ENCODE measurements at regions not wholly inside any gene's neighbourhood (a gene's known extent, or its start where the extent isn't known, plus 50 kb on each side); places are given as distances from the start of the nearest gene placed in this dataset.
"Not testable (repeated sequence)": the region's sequence is repeated elsewhere in the genome, so short reads cannot be mapped to it uniquely, and the experiment has no call there.

DNA sequence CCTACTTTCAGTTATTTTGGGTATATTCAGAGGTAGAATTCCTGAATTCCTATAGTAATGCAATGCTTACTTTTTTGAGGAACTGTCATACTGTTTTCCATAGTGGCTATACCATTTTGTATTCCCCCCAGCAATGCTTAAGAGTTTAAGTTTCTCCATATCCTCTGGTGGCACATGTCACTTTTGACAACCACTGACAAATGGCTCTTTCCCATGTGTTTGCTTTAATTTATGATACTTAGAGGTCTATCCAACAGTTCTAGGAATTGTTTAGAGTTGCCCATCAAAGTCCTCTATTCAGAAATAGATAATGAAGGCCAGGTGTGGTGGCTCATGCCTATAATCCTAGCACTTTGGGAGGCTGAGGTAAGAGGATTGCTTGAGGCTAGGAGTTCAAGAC lies 128.9 kb upstream of the CFAP20DC start:
- DNase-seq, result no peak
- ATAC-seq, result no peak
- no peak overlapping the region for H3K27ac Mint-ChIP-seq
- no peaks in the 10 kb centered on the region for H3K9me3 Mint-ChIP-seq (ENCODE audit: insufficient read depth)
- peaks cover 4% of the 10 kb centered on the region for H3K27me3 Mint-ChIP-seq (ENCODE audit: low read depth)
- no peaks in the 10 kb centered on the region for H3K36me3 Mint-ChIP-seq (ENCODE audit: low read depth)
- ChIA-PET POLR2A (no interaction called here), CTCF (no interaction called here)
- no peak overlapping the region for H3K4me3 Mint-ChIP-seq
- no peaks in the 10 kb centered on the region for H3K4me1 Mint-ChIP-seq (ENCODE audit: low read depth)

DNA sequence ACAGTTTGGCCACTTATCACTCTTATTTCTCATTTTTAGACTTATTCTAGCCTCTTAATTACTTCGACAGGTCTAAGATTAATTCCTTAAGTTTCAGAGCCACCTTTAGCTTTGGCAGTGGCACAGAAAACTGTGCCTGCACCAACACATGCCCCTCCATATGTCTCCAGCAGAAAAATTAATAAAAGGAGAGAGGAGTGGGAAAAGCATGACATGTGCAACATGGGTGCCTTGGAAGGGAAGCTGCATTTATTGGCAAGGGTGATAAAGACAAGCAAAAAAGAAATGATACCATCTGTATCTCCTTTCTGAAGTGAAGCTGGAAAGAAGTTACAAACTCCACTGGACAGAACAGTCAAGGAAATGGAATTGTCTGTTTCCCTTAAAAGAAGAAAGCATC lies 121.7 kb upstream of the CFAP20DC start:
- Mint-ChIP-seq H3K9me3 (ENCODE audit: insufficient read depth) (no peaks in the 10 kb centered on the region), H3K4me1 (ENCODE audit: low read depth) (no peaks in the 10 kb centered on the region), H3K36me3 (ENCODE audit: low read depth) (no peaks in the 10 kb centered on the region), H3K27me3 (ENCODE audit: low read depth) (peaks cover 4% of the 10 kb centered on the region), H3K4me3 (no peak overlapping the region), H3K27ac (no peak overlapping the region)
- ChIA-PET CTCF (no interaction called here), POLR2A (no interaction called here)
- no peak for DNase-seq
- no peak for ATAC-seq

DNA sequence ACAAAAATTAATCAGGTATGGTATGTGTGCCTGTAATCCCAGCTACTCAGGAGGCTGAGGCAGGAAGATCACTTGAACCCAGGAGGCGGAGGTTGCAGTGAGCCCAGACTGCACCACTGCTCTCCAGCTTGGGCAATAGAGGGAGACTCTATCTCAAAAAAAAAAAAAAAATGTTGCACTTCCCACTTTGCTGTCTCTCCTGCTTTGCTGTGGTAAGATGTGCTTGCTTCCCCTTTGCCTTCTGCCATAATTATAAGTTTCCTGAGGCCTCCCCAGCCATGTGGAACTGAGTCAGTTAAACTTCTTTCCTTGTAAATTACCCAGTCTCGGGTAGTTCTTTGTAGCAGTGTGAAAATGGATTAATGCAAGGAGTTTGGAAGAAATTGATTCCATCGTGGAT lies 120.3 kb upstream of the CFAP20DC start:
- H3K4me1 Mint-ChIP-seq (ENCODE audit: low read depth); H3K9me3 Mint-ChIP-seq (ENCODE audit: insufficient read depth); POLR2A ChIA-PET; CTCF ChIA-PET; H3K4me3 Mint-ChIP-seq; H3K36me3 Mint-ChIP-seq (ENCODE audit: low read depth); H3K27ac Mint-ChIP-seq; H3K27me3 Mint-ChIP-seq (ENCODE audit: low read depth); DNase-seq; ATAC-seq: not testable (repeated sequence)

DNA sequence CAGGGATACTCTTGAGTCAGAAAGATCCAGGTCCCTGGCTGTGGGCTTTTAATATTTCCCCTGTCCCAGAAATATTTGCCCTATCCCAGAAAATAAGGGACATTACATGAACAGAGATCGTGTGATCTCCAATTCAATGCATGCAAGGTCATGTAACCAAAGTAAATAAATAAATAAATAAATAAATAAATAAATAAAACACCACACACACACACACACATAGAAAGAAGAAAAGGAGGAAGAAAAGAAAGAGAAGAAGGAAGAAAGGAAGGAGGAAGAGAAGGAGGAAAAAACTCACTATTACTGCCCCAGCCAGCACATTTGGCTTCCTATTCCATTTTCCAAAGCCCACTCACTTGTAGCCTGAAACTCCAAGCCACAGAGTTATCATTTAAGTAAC lies 117.9 kb upstream of the CFAP20DC start:
- H3K9me3 Mint-ChIP-seq (ENCODE audit: insufficient read depth), result no peaks in the 10 kb centered on the region

DNA sequence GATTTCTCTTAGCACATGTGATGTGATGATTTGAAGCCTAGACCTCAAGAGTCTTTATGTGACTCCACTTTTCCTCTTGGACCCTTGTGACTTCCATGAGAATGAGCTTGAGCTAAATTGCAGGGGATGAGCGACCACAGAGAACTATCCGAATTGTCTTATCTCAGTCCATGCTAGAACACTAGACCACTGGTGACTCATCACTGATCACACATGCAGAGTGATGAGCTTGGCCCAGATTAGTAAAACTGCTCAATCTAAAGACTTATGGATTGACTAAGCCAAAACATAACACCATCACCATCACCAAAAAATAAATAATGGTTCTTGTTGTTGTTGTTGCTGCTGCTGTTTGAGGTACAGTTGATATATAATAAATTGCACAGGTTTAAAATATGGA lies 114.1 kb upstream of the CFAP20DC start:
- POLR2A ChIA-PET, result no interaction called here
- no peak for ATAC-seq

More for the DNA sequence above, 117.9 kb upstream of the CFAP20DC start:
- H3K36me3 Mint-ChIP-seq (ENCODE audit: low read depth), result no peaks in the 10 kb centered on the region
- CTCF ChIA-PET, result no interaction called here
- H3K4me3 Mint-ChIP-seq, result no peak overlapping the region
- POLR2A ChIA-PET, result no interaction called here
- no peaks in the 10 kb centered on the region for H3K4me1 Mint-ChIP-seq (ENCODE audit: low read depth)
- DNase-seq (no peak), ATAC-seq (no peak)
- peaks cover 4% of the 10 kb centered on the region for H3K27me3 Mint-ChIP-seq (ENCODE audit: low read depth)
- no peak overlapping the region for H3K27ac Mint-ChIP-seq

DNA sequence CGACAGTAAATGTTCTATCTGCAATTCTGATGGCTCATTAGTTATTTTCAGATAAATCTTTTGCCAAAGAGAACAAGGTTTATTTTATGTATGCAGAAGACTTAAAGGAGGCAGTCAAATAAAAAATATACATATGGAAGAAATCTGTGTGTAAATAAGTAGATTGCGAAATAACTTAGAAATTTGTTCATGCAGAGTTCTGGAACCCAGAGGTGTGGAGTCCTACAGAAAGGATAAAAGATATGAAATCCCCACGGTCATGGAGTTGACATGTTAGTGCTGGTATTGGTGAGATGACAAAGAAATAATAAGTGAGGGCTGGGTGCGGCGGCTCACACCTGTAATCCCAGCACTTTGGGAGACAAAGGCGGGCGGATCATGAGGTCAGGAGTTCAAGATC lies 111.2 kb upstream of the CFAP20DC start:
- DNase-seq (no peak), ATAC-seq (no peak)
- Mint-ChIP-seq H3K27ac (no peak overlapping the region), H3K36me3 (ENCODE audit: low read depth) (no peaks in the 10 kb centered on the region), H3K4me3 (no peak overlapping the region), H3K9me3 (ENCODE audit: insufficient read depth) (no peaks in the 10 kb centered on the region), H3K27me3 (ENCODE audit: low read depth) (peaks cover 2% of the 10 kb centered on the region), H3K4me1 (ENCODE audit: low read depth) (no peaks in the 10 kb centered on the region)
- POLR2A ChIA-PET, result no interaction called here
- CTCF ChIA-PET, result no interaction called here

More for the DNA sequence above, 114.1 kb upstream of the CFAP20DC start:
- no peaks in the 10 kb centered on the region for H3K9me3 Mint-ChIP-seq (ENCODE audit: insufficient read depth)
- DNase-seq, result no peak
- no peaks in the 10 kb centered on the region for H3K36me3 Mint-ChIP-seq (ENCODE audit: low read depth)
- H3K27me3 Mint-ChIP-seq (ENCODE audit: low read depth), result peaks cover 4% of the 10 kb centered on the region
- H3K4me3 Mint-ChIP-seq, result no peak overlapping the region
- CTCF ChIA-PET, result no interaction called here
- no peak overlapping the region for H3K27ac Mint-ChIP-seq
- H3K4me1 Mint-ChIP-seq (ENCODE audit: low read depth), result no peaks in the 10 kb centered on the region

DNA sequence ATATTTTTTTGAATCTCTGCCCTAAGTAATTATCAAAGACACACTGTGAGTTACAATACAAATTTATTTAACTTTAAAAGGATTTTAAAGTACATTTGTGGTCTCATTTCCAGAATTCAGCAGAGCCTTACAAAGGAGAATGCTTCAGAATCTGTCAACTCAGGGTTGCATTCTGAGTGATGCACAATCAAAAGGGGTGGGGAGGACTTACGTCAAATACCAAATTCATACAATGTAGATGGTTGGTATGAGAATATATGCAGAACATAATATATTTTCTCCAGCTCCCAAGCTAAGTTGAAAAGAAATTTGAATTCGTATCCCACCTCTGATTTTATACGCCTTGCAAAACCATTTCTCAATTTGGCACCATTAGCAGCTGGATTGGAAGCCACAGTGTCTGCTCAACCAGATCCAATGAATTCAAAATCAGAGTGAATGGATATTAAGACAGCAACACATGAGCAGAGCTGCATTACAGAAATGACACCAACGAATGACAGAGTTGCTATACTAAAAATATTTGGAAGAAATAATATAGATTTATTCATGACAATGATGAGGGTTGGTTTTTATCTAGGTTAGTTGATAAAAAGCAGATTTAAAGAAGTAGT lies 110.4 kb upstream of the CFAP20DC start:
- no peak for DNase-seq
- Mint-ChIP-seq H3K27me3 (ENCODE audit: low read depth) (peaks cover 2% of the 10 kb centered on the region), H3K27ac (no peak overlapping the region), H3K4me1 (ENCODE audit: low read depth) (no peaks in the 10 kb centered on the region), H3K36me3 (ENCODE audit: low read depth) (no peaks in the 10 kb centered on the region), H3K9me3 (ENCODE audit: insufficient read depth) (no peaks in the 10 kb centered on the region), H3K4me3 (no peak overlapping the region)
- POLR2A ChIA-PET, result no interaction called here
- CTCF ChIA-PET, result no interaction called here
- no peak for ATAC-seq

DNA sequence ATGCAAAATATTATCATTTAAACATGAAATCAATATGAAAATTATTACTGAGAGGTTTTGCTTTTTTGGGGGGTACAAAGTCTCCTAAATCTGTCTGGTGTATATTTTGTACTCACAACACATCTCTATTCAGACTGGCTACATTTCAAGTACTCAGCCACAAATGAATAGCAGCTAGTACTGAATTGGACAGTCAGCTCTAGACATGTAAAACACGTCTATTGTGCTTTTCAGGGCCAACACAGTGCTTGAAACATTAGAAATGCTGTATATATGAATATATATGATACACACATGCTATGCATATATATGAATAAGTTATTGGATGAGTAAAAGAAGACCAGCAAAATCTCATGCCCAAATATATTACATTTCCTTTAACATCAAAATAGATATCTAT lies 103.8 kb upstream of the CFAP20DC start:
- POLR2A ChIA-PET, result no interaction called here
- no peak for ATAC-seq
- DNase-seq, result no peak
- CTCF ChIA-PET, result no interaction called here
- Mint-ChIP-seq H3K9me3 (ENCODE audit: insufficient read depth) (no peaks in the 10 kb centered on the region), H3K4me3 (no peak overlapping the region), H3K27me3 (ENCODE audit: low read depth) (peaks cover 4% of the 10 kb centered on the region), H3K27ac (no peak overlapping the region), H3K36me3 (ENCODE audit: low read depth) (no peaks in the 10 kb centered on the region), H3K4me1 (ENCODE audit: low read depth) (no peaks in the 10 kb centered on the region)

DNA sequence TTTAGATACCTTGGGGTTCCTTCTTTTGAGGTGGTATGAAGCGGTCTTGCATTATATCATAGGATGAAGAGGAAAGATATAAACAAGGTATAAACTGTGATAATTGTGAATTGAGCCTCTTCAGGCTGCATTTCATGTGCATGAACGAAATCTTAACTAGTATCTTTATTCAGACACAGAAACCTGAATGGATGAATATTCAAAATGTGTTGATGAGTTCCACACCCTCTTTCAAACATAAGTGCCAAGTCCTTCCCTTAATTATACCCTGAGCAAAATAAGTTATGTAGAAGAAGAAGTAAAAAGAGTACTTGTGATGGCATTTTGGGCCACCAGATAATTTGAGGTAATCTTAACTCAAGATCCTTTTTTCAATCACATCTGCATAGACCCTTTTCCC lies 103.1 kb upstream of the CFAP20DC start:
- DNase-seq (no peak), ATAC-seq (no peak)
- CTCF ChIA-PET, result no interaction called here
- Mint-ChIP-seq H3K4me1 (ENCODE audit: low read depth) (no peaks in the 10 kb centered on the region), H3K36me3 (ENCODE audit: low read depth) (no peaks in the 10 kb centered on the region), H3K4me3 (no peak overlapping the region), H3K27ac (no peak overlapping the region), H3K9me3 (ENCODE audit: insufficient read depth) (no peaks in the 10 kb centered on the region), H3K27me3 (ENCODE audit: low read depth) (peaks cover 4% of the 10 kb centered on the region)
- POLR2A ChIA-PET, result no interaction called here

DNA sequence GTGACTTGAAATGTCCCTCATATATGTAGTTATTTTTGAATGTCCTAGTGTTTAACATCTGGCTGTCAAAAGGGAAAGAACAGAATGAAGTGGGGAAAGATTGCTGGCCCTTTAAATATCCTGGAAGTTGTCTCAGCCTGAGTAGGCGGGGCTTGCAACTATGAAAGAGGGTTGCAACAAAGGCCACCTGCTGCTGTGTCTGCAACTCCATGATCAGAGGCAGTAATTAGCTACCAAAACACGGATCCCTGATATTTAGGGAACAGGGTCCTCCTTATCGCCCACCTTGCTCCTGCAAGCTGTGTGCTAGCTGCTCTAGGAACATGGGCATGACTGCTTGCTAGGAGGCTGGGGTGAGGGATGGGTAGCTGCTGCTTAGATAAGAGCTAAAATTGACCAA lies 100.2 kb upstream of the CFAP20DC start:
- H3K27me3 Mint-ChIP-seq (ENCODE audit: low read depth), result peaks cover 4% of the 10 kb centered on the region
- ChIA-PET POLR2A (interaction anchor here (0.6 kb wide), 1 partner anchor 48 kb away, joined by 3 read pairs; no protein-coding TSS in a partner anchor), CTCF (no interaction called here)
- H3K27ac Mint-ChIP-seq, result no peak overlapping the region
- ATAC-seq, result no peak
- no peaks in the 10 kb centered on the region for H3K9me3 Mint-ChIP-seq (ENCODE audit: insufficient read depth)
- H3K36me3 Mint-ChIP-seq (ENCODE audit: low read depth), result no peaks in the 10 kb centered on the region
- H3K4me3 Mint-ChIP-seq, result no peak overlapping the region
- H3K4me1 Mint-ChIP-seq (ENCODE audit: low read depth), result no peaks in the 10 kb centered on the region
- DNase-seq, result no peak

DNA sequence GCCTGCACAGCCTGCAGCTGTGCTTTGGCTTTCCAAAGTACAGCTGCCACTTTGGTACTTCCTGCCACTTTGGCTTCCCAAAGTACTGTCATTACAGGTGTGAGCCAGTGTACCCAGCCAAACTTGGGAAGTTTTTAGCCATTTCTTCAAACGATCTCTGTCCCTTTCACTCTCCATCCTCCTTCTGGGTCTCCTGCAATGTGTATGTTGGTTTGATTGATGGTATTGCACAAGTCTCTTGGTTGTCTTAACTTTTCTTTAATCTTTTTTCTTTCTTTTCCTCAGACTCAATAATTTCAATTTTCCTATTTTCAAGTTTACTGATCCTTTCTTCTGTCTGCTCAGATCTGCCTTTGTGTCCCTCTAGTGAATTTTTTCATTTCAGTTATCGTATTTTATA lies 99.3 kb upstream of the CFAP20DC start:
- Mint-ChIP-seq H3K27me3 (ENCODE audit: low read depth) (peaks cover 4% of the 10 kb centered on the region), H3K36me3 (ENCODE audit: low read depth) (no peaks in the 10 kb centered on the region), H3K27ac (no peak overlapping the region), H3K4me1 (ENCODE audit: low read depth) (no peaks in the 10 kb centered on the region), H3K4me3 (no peak overlapping the region), H3K9me3 (ENCODE audit: insufficient read depth) (no peaks in the 10 kb centered on the region)
- CTCF ChIA-PET, result no interaction called here
- POLR2A ChIA-PET, result interaction anchor here (0.6 kb wide), 1 partner anchor 47 kb away, joined by 3 read pairs; no protein-coding TSS in a partner anchor
- no peak for DNase-seq
- ATAC-seq, result no peak

DNA sequence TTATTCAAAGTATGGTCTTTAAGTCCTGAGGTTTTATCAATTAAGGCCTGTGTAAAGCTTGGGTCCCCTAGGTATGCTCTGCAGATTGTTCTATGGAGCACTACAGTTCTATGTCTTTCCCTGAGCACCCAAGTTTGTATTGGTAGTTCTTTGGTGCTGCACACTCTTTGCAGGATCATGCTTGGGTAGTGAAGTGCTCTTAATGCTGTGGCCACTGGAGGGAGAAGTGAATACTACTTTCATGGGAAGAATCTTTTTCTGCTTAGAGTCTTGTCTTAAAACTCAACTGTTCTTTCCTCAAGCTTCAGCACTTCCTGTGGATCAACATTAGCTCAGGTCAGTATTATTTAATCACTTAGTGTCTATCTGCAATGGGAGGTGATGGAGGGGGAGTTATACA lies 93.6 kb upstream of the CFAP20DC start:
- no peak for DNase-seq
- no peak for ATAC-seq
- ChIA-PET CTCF (no interaction called here), POLR2A (no interaction called here)
- peaks cover 5% of the 10 kb centered on the region for H3K27me3 Mint-ChIP-seq (ENCODE audit: low read depth)
- H3K36me3 Mint-ChIP-seq (ENCODE audit: low read depth), result no peaks in the 10 kb centered on the region
- H3K27ac Mint-ChIP-seq, result no peak overlapping the region
- no peaks in the 10 kb centered on the region for H3K9me3 Mint-ChIP-seq (ENCODE audit: insufficient read depth)
- H3K4me1 Mint-ChIP-seq (ENCODE audit: low read depth), result no peaks in the 10 kb centered on the region
- H3K4me3 Mint-ChIP-seq, result no peak overlapping the region

DNA sequence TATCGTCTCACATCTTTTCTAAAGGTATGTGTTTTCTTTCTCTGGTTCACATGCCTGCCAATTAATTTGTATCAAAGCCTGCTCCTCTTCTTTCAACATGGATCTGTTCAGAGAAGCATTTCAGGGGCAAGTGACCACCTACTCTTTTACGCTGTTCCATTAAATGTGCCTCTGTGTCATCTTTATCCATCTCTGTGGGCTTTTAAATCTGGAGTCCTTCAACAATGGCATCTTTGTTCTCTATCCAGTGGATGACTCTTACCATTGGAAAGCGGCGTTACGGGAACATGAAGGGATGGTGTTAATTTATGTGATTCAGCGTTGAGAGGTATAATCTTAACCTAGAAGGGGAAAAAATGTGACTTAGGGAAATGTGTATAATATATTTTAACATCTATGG lies 92.7 kb upstream of the CFAP20DC start:
- peaks cover 5% of the 10 kb centered on the region for H3K27me3 Mint-ChIP-seq (ENCODE audit: low read depth)
- no peaks in the 10 kb centered on the region for H3K9me3 Mint-ChIP-seq (ENCODE audit: insufficient read depth)
- no peak overlapping the region for H3K27ac Mint-ChIP-seq
- ATAC-seq (no peak), DNase-seq (no peak)
- ChIA-PET CTCF (no interaction called here), POLR2A (no interaction called here)
- H3K4me1 Mint-ChIP-seq (ENCODE audit: low read depth), result no peaks in the 10 kb centered on the region
- no peak overlapping the region for H3K4me3 Mint-ChIP-seq
- no peaks in the 10 kb centered on the region for H3K36me3 Mint-ChIP-seq (ENCODE audit: low read depth)

All from activated CD8-positive, alpha-beta T cell treated with anti-CD3 and anti-CD28 coated beads, Interleukin-2, amount 10 ng/mL, durations not matched to agents 7 days and 5 days (primary cell).